ENCODE measurements at regions not wholly inside any gene's neighbourhood (a gene's known extent, or its start where the extent isn't known, plus 50 kb on each side); places are given as distances from the start of the nearest gene placed in this dataset.

- dilution Hi-C loops (cut with MboI; ENCODE audit: extremely low pct_ligation_motif_present, low sequenced_read_pairs) (no loop called here), intact Hi-C loops (cut with micrococcal nuclease) (no loop called here)
- no peak for TF ChIP-seq MAX (IDR thresholded peaks at IDR 0.05; ENCODE audit: insufficient read depth, insufficient read length)
- no peak for TF ChIP-seq GATA2 (IDR thresholded peaks at IDR 0.05; ENCODE audit: insufficient read depth, insufficient read length, low read depth, low read length)
- no peak for TF ChIP-seq POLR2A (IDR thresholded peaks at IDR 0.05; ENCODE audit: low read depth, low read length)
- TF ChIP-seq POLR2AphosphoS5 (IDR thresholded peaks at IDR 0.05; ENCODE audit: insufficient read depth, low read depth, low read length) = no peak
- no peaks in the 10 kb centered on the region for H3K36me3 ChIP-seq (ENCODE audit: control insufficient read depth in 2 of 2, extremely low read depth in 1 of 2, insufficient read depth in 2 of 2, low read length in 2 of 2)
- no TSS peak for BruUV-seq (replicated peaks)
- H3K27ac ChIP-seq (ENCODE audit: insufficient read depth, low read depth, low read length) = no peak overlapping the region
- no peak overlapping the region for H2AFZ ChIP-seq (ENCODE audit: low read depth, low read length)
- no peaks in the 10 kb centered on the region for H3K4me1 ChIP-seq (ENCODE audit: control insufficient read depth, extremely low read depth, insufficient read depth, low read length)
- H3K4me3 ChIP-seq (replicated peaks in 1 of 3; ENCODE audit: insufficient read depth in 1 of 3, low read depth in 1 of 3, low read length in 3 of 3) = no peak overlapping the region
- FAIRE-seq = no peak
- ChIA-PET CTCF (no interaction called here), POLR2A (no interaction called here)
- no peak for DNase-seq (ENCODE audit: low read depth, low spot score)
- H3K9me3 ChIP-seq (replicated peaks; ENCODE audit: control insufficient read depth, insufficient read depth, low read length) = no peaks in the 10 kb centered on the region
- H3K27me3 ChIP-seq (ENCODE audit: control insufficient read depth in 2 of 2, insufficient read depth in 2 of 2, low read length in 2 of 2) = no peaks in the 10 kb centered on the region
- H3K4me2 ChIP-seq (ENCODE audit: insufficient read depth, low read length) = no peak overlapping the region
- H4K20me1 ChIP-seq (replicated peaks; ENCODE audit: control insufficient read depth, extremely low read depth, insufficient read depth, low read length) = no peaks in the 10 kb centered on the region
- no peaks in the 10 kb centered on the region for H3K79me2 ChIP-seq (ENCODE audit: control insufficient read depth, insufficient read depth, low read length)
- no peak overlapping the region for H3K9ac ChIP-seq (replicated peaks; ENCODE audit: extremely low read depth, insufficient read depth, low read length)
- H3K9me1 ChIP-seq (replicated peaks; ENCODE audit: control insufficient read depth, extremely low read depth, insufficient read depth, low read length) = no peaks in the 10 kb centered on the region
These were observed 1521.3 kb downstream of the SI start for GRCh38 chr3:163556813-163557523.

- no peak for DNase-seq (ENCODE audit: low read depth, low spot score)
- ChIA-PET CTCF (no interaction called here), POLR2A (no interaction called here)
- dilution Hi-C loops (cut with MboI; ENCODE audit: extremely low pct_ligation_motif_present, low sequenced_read_pairs) = no loop called here
- H3K79me2 ChIP-seq (ENCODE audit: control insufficient read depth, insufficient read depth, low read length) = no peaks in the 10 kb centered on the region
- no peak overlapping the region for H3K27ac ChIP-seq (ENCODE audit: insufficient read depth, low read depth, low read length)
- no TSS peak for BruUV-seq (replicated peaks)
- H3K27me3 ChIP-seq (ENCODE audit: control insufficient read depth in 2 of 2, insufficient read depth in 2 of 2, low read length in 2 of 2) = no peaks in the 10 kb centered on the region
- no peak overlapping the region for H3K9ac ChIP-seq (replicated peaks; ENCODE audit: extremely low read depth, insufficient read depth, low read length)
- no peaks in the 10 kb centered on the region for H3K9me1 ChIP-seq (replicated peaks; ENCODE audit: control insufficient read depth, extremely low read depth, insufficient read depth, low read length)
- no peaks in the 10 kb centered on the region for H3K9me3 ChIP-seq (replicated peaks; ENCODE audit: control insufficient read depth, insufficient read depth, low read length)
- FAIRE-seq = no peak
- H2AFZ ChIP-seq (ENCODE audit: low read depth, low read length) = no peak overlapping the region
- TF ChIP-seq MYC (IDR thresholded peaks at IDR 0.05; ENCODE audit: low read depth, low read length) = no peak
- TF ChIP-seq EZH2 (IDR thresholded peaks at IDR 0.05; ENCODE audit: borderline replicate concordance, low read depth, low read length, severe bottlenecking) = no peak
- no peak for TF ChIP-seq JUN (IDR thresholded peaks at IDR 0.05; ENCODE audit: borderline replicate concordance, insufficient read depth, insufficient read length, low read depth)
- no peak for TF ChIP-seq FOS (IDR thresholded peaks at IDR 0.05; ENCODE audit: borderline replicate concordance, insufficient read depth, low read length)
- TF ChIP-seq POLR2A (IDR thresholded peaks at IDR 0.05; ENCODE audit: low read depth, low read length) = no peak
- TF ChIP-seq CTCF (IDR thresholded peaks at IDR 0.05; ENCODE audit: extremely low read depth in 1 of 2, insufficient read depth in 1 of 2, low read depth in 1 of 2, low read length in 2 of 2) = no peak
- TF ChIP-seq GATA2 (IDR thresholded peaks at IDR 0.05; ENCODE audit: insufficient read depth, insufficient read length, low read depth, low read length) = no peak
- no peak for TF ChIP-seq MAX (IDR thresholded peaks at IDR 0.05; ENCODE audit: insufficient read depth, insufficient read length)
- no peak for TF ChIP-seq POLR2AphosphoS5 (IDR thresholded peaks at IDR 0.05; ENCODE audit: insufficient read depth, low read depth, low read length)
- H3K36me3 ChIP-seq (ENCODE audit: control insufficient read depth in 2 of 2, extremely low read depth in 1 of 2, insufficient read depth in 2 of 2, low read length in 2 of 2) = no peaks in the 10 kb centered on the region
- no peaks in the 10 kb centered on the region for H4K20me1 ChIP-seq (replicated peaks; ENCODE audit: control insufficient read depth, extremely low read depth, insufficient read depth, low read length)
- no peak overlapping the region for H3K4me2 ChIP-seq (ENCODE audit: insufficient read depth, low read length)
- no peaks in the 10 kb centered on the region for H3K4me1 ChIP-seq (ENCODE audit: control insufficient read depth, extremely low read depth, insufficient read depth, low read length)
- H3K4me3 ChIP-seq (replicated peaks in 1 of 3; ENCODE audit: insufficient read depth in 1 of 3, low read depth in 1 of 3, low read length in 3 of 3) = no peak overlapping the region
- intact Hi-C loops (cut with micrococcal nuclease) = no loop called here
These were observed 1522.4 kb downstream of the SI start for GRCh38 chr3:163555918-163556317.

Data from endothelial cell of umbilical vein (primary cell).